HepG2 (cell line): ENCODE measurements at regions not wholly inside any gene's neighbourhood (a gene's known extent, or its start where the extent isn't known, plus 50 kb on each side); places are given as distances from the start of the nearest gene placed in this dataset.

Experiments used
- HOXA7 ChIP-seq: sonication (generic); formaldehyde crosslinking; IDR thresholded peaks from 2 replicates; pipeline ENCODE4 v1.8.1; 2022; ENCODE audit warnings: mild to moderate bottlenecking, missing genetic modification reagents, moderate library complexity
- NFYB ChIP-seq: sonication (generic); formaldehyde crosslinking; IDR thresholded peaks from 2 replicates; pipeline ENCODE4 v1.4.0; 2020; ENCODE audit warnings: missing genetic modification reagents
- TCF7L2 ChIP-seq: IDR thresholded peaks from 2 replicates; pipeline ENCODE4 v1.6.1; 2011; ENCODE audit warnings: mild to moderate bottlenecking, low read depth, low read length, moderate library complexity
- ZNF232 ChIP-seq: sonication (generic); formaldehyde crosslinking; IDR thresholded peaks from 2 replicates; pipeline ENCODE4 v1.4.0; 2020; ENCODE audit warnings: missing genetic modification reagents, borderline replicate concordance

DNA sequence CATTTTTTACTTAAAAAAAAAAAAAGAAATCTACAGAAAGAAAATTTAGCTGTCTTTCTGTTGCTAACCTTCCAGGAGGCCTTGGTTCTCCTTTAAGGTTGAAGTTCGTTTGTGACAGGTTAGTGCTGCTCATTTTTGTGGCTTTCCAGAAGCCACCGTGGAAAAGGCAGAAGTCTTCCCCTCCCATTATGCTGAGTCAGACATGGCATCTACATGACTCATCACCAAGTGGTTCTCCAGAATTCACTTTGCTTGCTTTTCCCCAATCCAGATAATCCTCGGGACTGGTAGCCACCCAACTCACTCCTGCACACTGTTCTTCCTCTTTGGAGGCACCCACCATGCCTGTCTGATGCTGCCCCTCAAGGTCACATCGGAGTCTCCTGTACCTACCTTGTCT, 228.7 kb downstream of the PIK3C3 start:
- TF ChIP-seq ZNF232 (CRISPR knock-in tag) (no peak), HOXA7 (CRISPR knock-in tag) (no peak), TCF7L2 (no peak), NFYB (CRISPR knock-in tag) (no peak)
